Fibroblast of skin of left biceps (primary cell): ENCODE measurements at regions not wholly inside any gene's neighbourhood (a gene's known extent, or its start where the extent isn't known, plus 50 kb on each side); places are given as distances from the start of the nearest gene placed in this dataset.
"Not testable (repeated sequence)": the region's sequence is repeated elsewhere in the genome, so short reads cannot be mapped to it uniquely, and the experiment has no call there.

Source experiments
- DNase-seq, 2 experiments: peaks; one replicate each; pipeline ENCODE4 v3.0.0-alpha.2; 2013; ENCODE audit warnings: low read depth in 2 of 2

GRCh38 chr4:126412310-126412709 lies 1097.6 kb downstream of the FAT4 start:
- not testable (repeated sequence) for DNase-seq

GRCh38 chr4:126414741-126415140 lies 1100.0 kb downstream of the FAT4 start:
- DNase-seq = no peak

GRCh38 chr4:126419266-126419665 lies 1104.5 kb downstream of the FAT4 start:
- no peak for DNase-seq

GRCh38 chr4:126427853-126428252 lies 1113.1 kb downstream of the FAT4 start:
- no peak for DNase-seq

- no peak for DNase-seq
Observed at GRCh38 chr4:126431049-126431448, 1116.3 kb downstream of the FAT4 start.

- DNase-seq = no peak
Observed at GRCh38 chr4:126435491-126435890, 1120.7 kb downstream of the FAT4 start.

- DNase-seq = no peak
Observed at GRCh38 chr4:126440297-126440696, 1125.5 kb downstream of the FAT4 start.

GRCh38 chr4:126441173-126442035 lies 1126.6 kb downstream of the FAT4 start:
- DNase-seq = no peak

- no peak for DNase-seq
Observed at GRCh38 chr4:126445596-126445995, 1130.8 kb downstream of the FAT4 start.

- no peak for DNase-seq
Observed at GRCh38 chr4:126446917-126447316, 1132.2 kb downstream of the FAT4 start.

GRCh38 chr4:126448086-126448845 lies 1133.5 kb downstream of the FAT4 start:
- no peak for DNase-seq

GRCh38 chr4:126451237-126451873 lies 1136.6 kb downstream of the FAT4 start:
- DNase-seq = no peak

GRCh38 chr4:126455865-126456264 lies 1141.1 kb downstream of the FAT4 start:
- no peak for DNase-seq

GRCh38 chr4:126458993-126459392 lies 1144.2 kb downstream of the FAT4 start:
- DNase-seq = peak; percentile 53 to 62

GRCh38 chr4:126465341-126465740 lies 1150.6 kb downstream of the FAT4 start:
- DNase-seq = no peak

- no peak for DNase-seq
Observed at GRCh38 chr4:126466848-126467247, 1152.1 kb downstream of the FAT4 start.

GRCh38 chr4:126468144-126468543 lies 1153.4 kb downstream of the FAT4 start:
- DNase-seq = no peak

- DNase-seq = no peak
Observed at GRCh38 chr4:126470862-126471261, 1156.1 kb downstream of the FAT4 start.

- DNase-seq = no peak
Observed at GRCh38 chr4:126475730-126476129, 1157.0 kb upstream of the INTU start.

GRCh38 chr4:126479709-126480108 lies 1153.0 kb upstream of the INTU start:
- no peak for DNase-seq

- no peak for DNase-seq
Observed at GRCh38 chr4:126482311-126482710, 1150.4 kb upstream of the INTU start.

GRCh38 chr4:126486377-126486776 lies 1146.4 kb upstream of the INTU start:
- no peak for DNase-seq
